T-helper 1 cell treated with Interleukin-12 subunit alpha and Interleukin-12 subunit beta and Interleukin-4 antibody, amounts not matched to agents 30 ng/mL and 1 ng/mL, for 36 hours (primary cell): ENCODE measurements at regions not wholly inside any gene's neighbourhood (a gene's known extent, or its start where the extent isn't known, plus 50 kb on each side); places are given as distances from the start of the nearest gene placed in this dataset.
"Not testable (repeated sequence)": the region's sequence is repeated elsewhere in the genome, so short reads cannot be mapped to it uniquely, and the experiment has no call there.

Source experiments
- intact Hi-C: fragments of 100-400 bp; cut with micrococcal nuclease; formaldehyde crosslinking; loops from one replicate; pipeline ENCODE4 v1.15.1; 2024

DNA sequence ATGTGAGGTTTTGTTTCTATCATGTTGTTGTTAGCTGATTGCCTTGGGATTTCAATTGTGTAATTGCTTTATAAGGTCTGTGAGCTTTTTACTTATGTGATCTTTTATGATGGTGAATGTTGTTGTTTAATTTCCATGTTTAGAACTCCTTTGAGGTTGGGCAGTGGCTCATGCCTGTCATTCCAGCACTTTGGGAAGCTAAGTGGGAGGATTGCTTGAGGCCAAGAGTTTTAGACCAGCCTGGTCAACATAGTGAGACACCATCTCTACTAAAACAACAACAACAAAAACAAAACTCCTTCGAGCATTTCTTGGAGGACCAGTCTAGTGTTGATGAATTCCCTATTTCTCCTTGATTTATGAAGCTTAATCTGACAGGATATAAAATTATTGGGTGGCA lies 102.1 kb upstream of the PMCH start:
- intact Hi-C loops = loop anchor here (5.0 to 10.0 kb wide), 4 partner anchors 123 to 513 kb away; no protein-coding TSS in a partner anchor

DNA sequence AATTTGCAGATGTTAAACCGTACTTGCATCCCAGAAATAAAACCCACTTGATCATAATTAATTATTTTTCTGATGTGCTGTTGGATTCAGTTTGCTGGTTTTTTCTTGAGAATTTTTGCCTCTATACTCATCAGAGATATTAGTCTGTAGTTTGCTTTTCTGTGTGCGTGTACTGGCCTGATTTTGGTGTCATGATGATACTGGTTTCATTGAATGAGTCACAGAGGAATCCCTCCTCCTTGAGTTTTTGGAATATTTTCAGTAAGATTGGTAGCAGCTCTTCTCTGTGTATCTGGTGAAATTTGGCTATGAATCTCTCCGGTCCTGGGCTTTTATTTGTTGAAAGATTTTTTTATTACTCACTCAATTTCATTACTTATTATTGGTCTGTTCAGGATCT lies 100.4 kb upstream of the PMCH start:
- intact Hi-C loops = no loop called here

DNA sequence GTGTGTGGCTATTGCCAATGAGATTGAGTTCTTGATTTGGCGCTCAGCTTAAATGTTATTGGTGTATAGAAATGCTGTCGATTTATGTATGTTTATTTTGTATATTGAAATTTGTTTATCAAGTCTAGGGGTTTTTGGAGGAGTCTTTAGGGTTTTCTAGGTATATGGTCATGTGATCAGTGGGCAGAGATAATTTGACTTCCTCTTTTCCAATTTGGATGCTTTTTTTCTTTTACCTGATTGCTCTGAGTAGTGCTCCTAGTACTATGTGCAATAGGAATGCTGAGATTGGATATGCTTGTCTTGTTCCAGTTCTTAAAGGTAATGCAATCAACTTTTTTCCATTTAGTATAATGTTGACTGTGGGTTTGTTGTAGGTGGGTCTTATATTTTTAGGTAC lies 99.8 kb upstream of the PMCH start:
- intact Hi-C loops = no loop called here

DNA sequence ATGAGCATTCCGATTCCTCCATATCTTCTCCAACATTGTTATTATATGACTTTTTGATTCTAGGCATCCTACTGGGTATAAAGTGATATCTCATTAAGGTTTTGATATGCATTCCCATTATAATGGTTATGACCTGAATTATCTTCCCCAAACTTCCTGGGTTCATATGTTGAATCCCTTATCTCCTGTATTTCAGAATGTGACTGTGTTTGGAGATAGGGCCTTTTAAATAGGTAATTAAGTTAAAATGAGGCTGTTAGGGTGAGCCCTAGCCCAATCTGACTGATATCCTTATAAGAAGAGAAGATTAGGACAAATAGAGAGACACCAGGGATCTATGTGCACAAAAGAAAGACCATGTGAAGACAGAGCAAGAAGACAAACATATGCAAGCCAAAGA lies 96.9 kb upstream of the PMCH start:
- intact Hi-C loops = no loop called here

DNA sequence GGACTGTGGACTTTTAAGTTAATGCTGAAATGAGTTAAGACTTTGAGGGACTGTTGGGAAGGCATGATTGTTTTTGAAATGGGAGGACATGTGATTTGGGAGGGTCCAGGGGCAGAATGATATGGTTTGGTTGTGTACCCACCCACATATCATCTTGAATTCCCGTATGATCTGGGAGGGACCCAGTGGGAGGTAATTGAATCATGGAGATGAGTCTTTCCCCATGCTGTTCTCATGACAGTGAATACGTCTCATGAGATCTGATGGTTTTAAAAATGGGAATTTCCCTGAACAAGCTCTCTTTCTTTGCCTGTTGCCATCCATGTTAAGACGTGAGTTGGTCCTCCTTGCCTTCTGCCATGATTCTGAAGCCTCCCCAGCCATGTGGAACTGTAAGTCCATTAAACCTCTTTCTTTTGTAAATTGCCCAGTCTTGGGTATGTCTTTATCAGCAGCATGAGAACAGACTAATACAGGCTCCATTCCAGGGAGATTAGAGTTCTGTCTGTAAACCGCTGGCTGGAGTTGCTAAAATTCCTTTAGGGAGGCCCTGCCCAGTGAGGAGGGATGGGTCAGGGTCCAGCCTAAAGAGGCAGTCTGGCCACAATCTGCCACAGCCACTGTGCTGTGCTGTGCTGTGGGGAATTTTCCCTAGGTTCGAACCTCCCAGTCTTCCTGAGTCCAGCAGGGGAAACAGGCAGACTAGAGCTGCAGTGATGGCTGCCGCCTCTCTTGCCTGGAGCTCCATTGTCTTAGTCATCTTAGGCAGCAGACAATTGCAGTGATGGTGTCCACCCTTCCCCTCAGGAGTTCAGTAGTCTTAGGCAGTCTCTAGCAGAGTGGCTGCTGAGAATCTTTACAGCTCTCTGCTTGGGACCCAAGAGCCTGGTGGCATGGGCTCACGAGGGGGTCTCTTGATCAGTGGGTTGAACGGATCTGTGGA lies 94.1 kb upstream of the PMCH start:
- intact Hi-C loops = not testable (repeated sequence)

DNA sequence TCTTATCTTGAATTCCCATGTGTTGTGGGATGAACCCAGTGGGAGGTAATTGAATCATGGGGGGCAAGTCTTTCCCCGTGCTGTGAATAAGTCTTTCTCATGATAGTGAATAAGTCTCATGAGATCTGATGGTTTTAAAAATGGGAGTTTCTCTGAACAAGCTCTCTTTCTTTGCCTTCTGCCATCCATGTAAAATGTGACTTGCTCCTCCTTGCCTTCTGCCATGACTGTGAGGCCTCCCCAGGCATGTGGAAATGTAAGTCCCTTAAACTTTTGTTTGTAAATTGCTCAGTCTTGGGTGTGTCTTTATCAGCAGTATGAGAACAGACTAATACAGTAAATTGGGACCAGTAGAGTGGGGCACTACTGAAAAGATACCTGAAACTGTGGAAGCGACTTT lies 92.1 kb upstream of the PMCH start:
- intact Hi-C loops = not testable (repeated sequence)

DNA sequence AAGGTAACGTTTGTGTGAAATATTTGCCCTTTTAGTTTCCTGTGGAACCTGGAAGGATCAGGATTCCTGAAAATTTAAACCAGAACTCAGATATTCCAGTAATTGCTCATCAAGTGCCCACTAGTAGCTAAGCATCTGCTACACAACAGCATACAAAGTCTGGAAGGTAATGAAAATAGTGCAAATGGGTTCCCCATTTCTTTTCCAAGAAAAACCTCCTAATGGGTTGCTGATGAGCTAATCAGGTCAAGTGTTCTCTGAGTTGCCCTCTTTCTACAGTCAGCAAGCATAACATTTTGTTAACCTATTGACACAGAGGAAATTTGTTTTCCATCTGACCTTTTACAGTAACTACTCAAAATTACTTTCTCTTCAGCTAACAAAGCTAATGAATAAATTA lies 83.6 kb upstream of the PMCH start:
- intact Hi-C loops = no loop called here

DNA sequence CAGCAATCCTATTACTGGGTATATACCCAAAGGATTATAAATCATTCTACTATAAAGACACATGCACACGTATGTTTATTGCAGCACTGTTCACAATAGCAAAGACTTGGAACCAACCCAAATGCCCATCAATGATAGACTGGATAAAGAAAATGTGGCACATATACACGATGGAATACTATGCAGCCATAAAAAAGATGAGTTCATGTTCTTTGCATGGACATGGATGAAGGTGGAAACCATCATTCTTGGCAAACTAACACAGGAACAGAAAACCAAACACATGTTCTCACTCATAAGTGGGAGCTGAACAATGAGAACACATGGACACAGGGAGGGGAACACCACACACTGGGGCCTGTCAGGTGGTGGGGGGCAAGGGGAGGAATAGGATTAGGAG lies 58.1 kb upstream of the PMCH start:
- intact Hi-C loops = not testable (repeated sequence)

DNA sequence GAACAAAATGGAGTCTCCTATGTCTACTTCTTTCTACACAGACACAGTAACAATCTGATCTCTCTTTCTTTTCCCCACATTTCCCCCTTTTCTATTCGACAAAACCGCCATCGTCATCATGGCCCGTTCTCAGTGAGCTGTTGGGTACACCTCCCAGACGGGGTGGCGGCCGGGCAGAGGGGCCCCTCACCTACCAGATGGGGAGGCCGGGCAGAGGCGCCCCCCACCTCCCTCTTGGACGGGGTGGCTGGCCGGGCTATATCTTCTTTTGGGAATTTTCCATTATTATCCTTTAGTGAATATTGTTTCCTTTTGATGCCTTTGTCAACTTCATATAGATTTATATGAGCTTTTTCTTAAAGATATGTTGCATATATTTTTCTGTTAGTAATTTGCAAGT lies 53.4 kb upstream of the PMCH start:
- intact Hi-C loops = not testable (repeated sequence)

DNA sequence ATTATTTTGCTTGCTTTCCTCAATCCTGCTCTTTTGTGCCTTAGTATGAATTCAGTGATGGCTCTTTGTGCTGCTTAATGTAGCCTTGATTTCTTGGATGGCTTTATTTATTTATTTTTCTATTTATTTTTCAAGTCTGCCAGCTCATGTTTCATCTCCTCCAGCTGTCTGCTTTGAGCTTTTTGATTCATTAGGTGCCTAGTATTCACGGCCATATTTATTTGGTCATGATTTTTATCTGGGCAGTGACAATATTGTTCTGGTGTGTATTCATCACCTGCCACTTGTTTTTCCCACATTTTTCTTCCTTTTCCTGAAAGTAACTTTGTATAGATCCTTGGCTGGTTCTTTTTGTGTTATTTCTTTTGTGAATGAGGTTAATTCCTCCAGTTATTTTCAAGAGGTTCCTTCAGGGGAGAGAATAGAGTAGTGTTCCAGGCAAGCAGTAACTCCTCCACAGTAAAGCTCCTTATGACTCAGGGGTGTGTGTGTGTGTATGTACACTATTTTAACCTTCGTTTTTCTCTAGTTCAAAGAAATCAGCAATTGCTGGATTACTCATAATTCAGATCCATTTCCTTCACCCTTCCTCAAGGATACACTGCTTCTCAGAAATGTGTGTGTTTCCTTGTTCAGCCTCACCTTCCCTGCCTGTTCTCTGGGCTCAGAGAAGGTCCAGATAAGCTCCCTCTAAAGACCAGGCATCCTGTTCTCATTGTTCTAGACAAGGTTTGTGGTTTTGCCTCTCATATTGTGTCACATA lies 51.6 kb upstream of the PMCH start:
- intact Hi-C loops = loop anchor here (5.0 kb wide), 1 partner anchor 1057 kb away; no protein-coding TSS in a partner anchor
